Immature natural killer cell (primary cell): ENCODE measurements at regions not wholly inside any gene's neighbourhood (a gene's known extent, or its start where the extent isn't known, plus 50 kb on each side); places are given as distances from the start of the nearest gene placed in this dataset.

Source experiments
- DNase-seq, 3 donors: peaks; one replicate each; pipeline ENCODE4 v3.0.0; 2022; ENCODE audit warnings: mixed read lengths in 1 of 3
- H3K27ac Mint-ChIP-seq, 6 donors: one replicate each; pipeline ENCODE4 v1.8.0; 2020; ENCODE audit warnings: mixed read lengths in 6 of 6, mild to moderate bottlenecking in 5 of 6, inconsistent platforms in 4 of 6, moderate library complexity in 3 of 6
- H3K27me3 Mint-ChIP-seq, 3 donors: one replicate each; pipeline ENCODE4 v1.8.0; 2020 to 2021; ENCODE audit warnings: low read depth in 3 of 3, mild to moderate bottlenecking in 3 of 3, mixed read lengths in 3 of 3, moderate library complexity in 3 of 3, inconsistent platforms in 1 of 3
- H3K36me3 Mint-ChIP-seq, 3 donors: one replicate each; pipeline ENCODE4 v1.8.0; 2020; ENCODE audit warnings: mixed read lengths in 3 of 3, inconsistent platforms in 2 of 3, mild to moderate bottlenecking in 2 of 3
- H3K4me1 Mint-ChIP-seq, 2 donors: one replicate each; pipeline ENCODE4 v1.8.0; 2020; ENCODE audit warnings: inconsistent platforms in 2 of 2, mild to moderate bottlenecking in 2 of 2, mixed read lengths in 2 of 2, moderate library complexity in 1 of 2
- H3K4me3 Mint-ChIP-seq, 5 donors: one replicate each; pipeline ENCODE4 v1.8.0; 2020; ENCODE audit warnings: mild to moderate bottlenecking in 5 of 5, mixed read lengths in 5 of 5, inconsistent platforms in 3 of 5, moderate library complexity in 3 of 5
- H3K9me3 Mint-ChIP-seq, 6 donors: one replicate each; pipeline ENCODE4 v1.8.0; 2020; ENCODE audit warnings: mild to moderate bottlenecking in 6 of 6, mixed read lengths in 6 of 6, inconsistent platforms in 4 of 6, moderate library complexity in 3 of 6

DNA sequence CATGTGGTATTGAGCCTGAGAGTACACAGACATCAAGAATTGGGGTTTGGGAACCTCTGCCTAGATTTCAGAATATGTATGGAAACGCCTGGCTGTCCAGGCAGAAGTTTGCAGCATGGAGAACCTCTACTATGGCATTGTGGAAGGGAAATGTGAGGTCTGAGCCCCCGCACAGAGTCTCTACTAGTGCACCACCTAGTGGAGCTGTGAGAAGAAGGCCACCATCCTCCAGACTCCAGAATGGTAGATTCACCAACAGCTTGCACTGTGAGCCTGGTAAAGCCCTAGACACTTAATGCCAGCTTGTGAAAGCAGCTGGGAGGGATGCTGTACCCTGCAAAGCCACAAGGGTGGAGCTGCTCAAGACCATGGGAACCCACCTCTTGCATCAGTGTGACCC is 658.2 kb downstream of the HACE1 start:
- no peaks in the 10 kb centered on the region for H3K4me1 Mint-ChIP-seq
- H3K4me3 Mint-ChIP-seq, result no peak overlapping the region
- peaks cover 3 to 26% (median 8%) of the 10 kb centered on the region in 6 donors for H3K9me3 Mint-ChIP-seq
- H3K27ac Mint-ChIP-seq, result no peak overlapping the region
- H3K27me3 Mint-ChIP-seq, result no peaks in the 10 kb centered on the region
- DNase-seq, result no peak
- no peaks in the 10 kb centered on the region for H3K36me3 Mint-ChIP-seq

- no peak overlapping the region for H3K4me3 Mint-ChIP-seq
- no peaks in the 10 kb centered on the region for H3K36me3 Mint-ChIP-seq
- H3K4me1 Mint-ChIP-seq, result no peaks in the 10 kb centered on the region
- peaks cover 0 to 1% (median 0%) of the 10 kb centered on the region in 3 donors for H3K27me3 Mint-ChIP-seq
- H3K27ac Mint-ChIP-seq, result no peak overlapping the region
- peaks cover 9 to 32% (median 24%) of the 10 kb centered on the region in 6 donors for H3K9me3 Mint-ChIP-seq
- no peak for DNase-seq
These were observed 672.1 kb downstream of the HACE1 start for GRCh38 chr6:104187616-104188015.

DNA sequence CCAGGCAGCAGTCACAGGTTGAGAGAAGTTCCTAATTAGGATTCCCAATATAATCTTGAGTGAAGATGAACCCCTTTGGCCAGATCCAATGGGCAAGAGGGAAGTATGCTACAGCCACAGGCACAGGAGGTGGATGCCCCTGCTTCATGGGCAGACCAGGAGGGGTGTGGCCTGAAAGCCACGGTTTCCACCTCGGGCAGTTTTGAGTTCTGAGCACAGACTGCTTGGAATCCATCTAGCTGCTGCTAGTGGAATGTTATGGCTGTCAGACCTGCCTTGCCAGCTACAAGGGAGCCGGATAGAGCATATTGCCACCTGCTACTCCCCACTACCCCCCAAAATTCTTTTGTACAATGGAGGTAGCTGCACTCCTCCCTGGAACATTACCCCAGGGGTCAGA is 672.9 kb downstream of the HACE1 start:
- H3K27me3 Mint-ChIP-seq, result peaks cover 0 to 1% (median 0%) of the 10 kb centered on the region in 3 donors
- no peaks in the 10 kb centered on the region for H3K36me3 Mint-ChIP-seq
- no peak overlapping the region for H3K4me3 Mint-ChIP-seq
- no peak overlapping the region for H3K27ac Mint-ChIP-seq
- no peak for DNase-seq
- H3K9me3 Mint-ChIP-seq, result peaks cover 7 to 32% (median 18%) of the 10 kb centered on the region in 6 donors
- no peaks in the 10 kb centered on the region for H3K4me1 Mint-ChIP-seq

GRCh38 chr6:104183816-104184435 is 675.8 kb downstream of the HACE1 start:
- Mint-ChIP-seq H3K27me3 (no peaks in the 10 kb centered on the region), H3K27ac (no peak overlapping the region), H3K9me3 (peaks cover 5 to 38% (median 15%) of the 10 kb centered on the region in 6 donors), H3K4me1 (no peaks in the 10 kb centered on the region), H3K36me3 (no peaks in the 10 kb centered on the region), H3K4me3 (no peak overlapping the region)
- DNase-seq, result no peak

GRCh38 chr6:104182811-104183210 is 676.9 kb downstream of the HACE1 start:
- DNase-seq, result no peak
- peaks cover 5 to 31% (median 13%) of the 10 kb centered on the region in 6 donors for H3K9me3 Mint-ChIP-seq
- no peaks in the 10 kb centered on the region for H3K4me1 Mint-ChIP-seq
- no peak overlapping the region for H3K27ac Mint-ChIP-seq
- no peak overlapping the region for H3K4me3 Mint-ChIP-seq
- H3K36me3 Mint-ChIP-seq, result no peaks in the 10 kb centered on the region
- no peaks in the 10 kb centered on the region for H3K27me3 Mint-ChIP-seq

DNA sequence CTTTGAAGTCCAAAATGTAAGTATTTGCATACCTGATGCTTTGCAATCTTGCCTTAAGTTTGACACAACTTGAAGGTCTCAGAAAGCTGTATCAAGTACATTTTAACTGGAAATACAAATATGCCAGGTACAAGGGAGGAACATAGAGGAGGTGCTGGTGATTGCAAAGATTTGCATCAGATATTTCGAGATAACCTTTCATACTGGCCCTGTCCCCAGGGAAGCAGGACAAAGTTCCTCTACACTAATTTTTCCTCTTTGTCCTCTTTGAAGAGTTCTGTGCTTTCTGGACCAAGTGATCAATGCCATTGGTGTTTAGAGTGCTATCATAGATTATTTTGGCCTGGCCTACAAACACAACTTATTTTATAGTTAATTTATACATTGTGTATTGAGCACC is 686.1 kb downstream of the HACE1 start:
- Mint-ChIP-seq H3K27ac (no peak overlapping the region), H3K4me1 (no peaks in the 10 kb centered on the region), H3K36me3 (no peaks in the 10 kb centered on the region), H3K27me3 (no peaks in the 10 kb centered on the region), H3K9me3 (peaks cover 0 to 9% (median 8%) of the 10 kb centered on the region in 6 donors), H3K4me3 (no peak overlapping the region)
- no peak for DNase-seq

DNA sequence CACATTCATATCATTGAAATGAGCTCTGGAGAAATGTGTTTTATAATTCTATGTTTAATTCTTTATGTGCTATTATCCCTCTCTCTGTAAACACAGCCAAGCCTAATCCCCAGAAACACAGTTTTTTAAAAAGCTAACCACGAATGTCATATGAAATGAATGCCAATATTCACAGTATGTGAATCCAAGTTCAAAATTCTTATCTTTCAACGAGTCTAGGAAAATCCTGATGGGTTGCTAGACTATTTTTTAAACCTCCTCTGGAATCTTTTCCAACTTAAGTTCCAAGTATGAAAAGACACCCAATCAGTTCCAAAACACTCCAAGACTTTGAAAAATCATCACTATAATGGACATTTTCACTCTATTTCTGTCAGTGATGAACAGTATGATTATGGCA is 689.3 kb downstream of the HACE1 start:
- Mint-ChIP-seq H3K9me3 (peaks cover under 1 to 21% (median 8%) of the 10 kb centered on the region in 6 donors), H3K4me3 (no peak overlapping the region), H3K36me3 (no peaks in the 10 kb centered on the region), H3K27me3 (no peaks in the 10 kb centered on the region), H3K4me1 (no peaks in the 10 kb centered on the region), H3K27ac (no peak overlapping the region)
- DNase-seq, result no peak

- Mint-ChIP-seq H3K9me3 (peaks cover 7 to 49% (median 20%) of the 10 kb centered on the region in 6 donors), H3K4me1 (no peaks in the 10 kb centered on the region), H3K4me3 (no peak overlapping the region), H3K27ac (no peak overlapping the region), H3K36me3 (peaks cover 0 to 3% (median 0%) of the 10 kb centered on the region in 3 donors), H3K27me3 (no peaks in the 10 kb centered on the region)
- no peak for DNase-seq
These were observed 693.6 kb downstream of the HACE1 start for GRCh38 chr6:104166055-104166668.

GRCh38 chr6:104162036-104162669 is 697.6 kb downstream of the HACE1 start:
- H3K9me3 Mint-ChIP-seq, result peaks cover 11 to 46% (median 20%) of the 10 kb centered on the region in 6 donors
- no peaks in the 10 kb centered on the region for H3K27me3 Mint-ChIP-seq
- no peak overlapping the region for H3K4me3 Mint-ChIP-seq
- no peak overlapping the region for H3K27ac Mint-ChIP-seq
- H3K36me3 Mint-ChIP-seq, result peaks cover 0 to 3% (median 0%) of the 10 kb centered on the region in 3 donors
- DNase-seq, result no peak
- no peaks in the 10 kb centered on the region for H3K4me1 Mint-ChIP-seq

- no peak overlapping the region for H3K4me3 Mint-ChIP-seq
- H3K27ac Mint-ChIP-seq, result no peak overlapping the region
- no peak for DNase-seq
These were observed 700.6 kb downstream of the HACE1 start for GRCh38 chr6:104159045-104159618.

GRCh38 chr6:104143757-104144156 is 716.0 kb downstream of the HACE1 start:
- Mint-ChIP-seq H3K4me1 (no peaks in the 10 kb centered on the region), H3K4me3 (no peak overlapping the region), H3K27me3 (no peaks in the 10 kb centered on the region), H3K9me3 (peaks cover under 1 to 18% (median 8%) of the 10 kb centered on the region in 6 donors), H3K36me3 (no peaks in the 10 kb centered on the region), H3K27ac (no peak overlapping the region)
- no peak for DNase-seq

More at GRCh38 chr6:104159045-104159618, 700.6 kb downstream of the HACE1 start:
- Mint-ChIP-seq H3K9me3 (peaks cover 8 to 38% (median 14%) of the 10 kb centered on the region in 6 donors), H3K36me3 (peaks cover 0 to 3% (median 0%) of the 10 kb centered on the region in 3 donors), H3K27me3 (no peaks in the 10 kb centered on the region), H3K4me1 (no peaks in the 10 kb centered on the region)

- H3K27ac Mint-ChIP-seq, result no peak overlapping the region
- H3K4me1 Mint-ChIP-seq, result no peaks in the 10 kb centered on the region
- peaks cover 0 to 1% (median 0%) of the 10 kb centered on the region in 3 donors for H3K27me3 Mint-ChIP-seq
- no peaks in the 10 kb centered on the region for H3K36me3 Mint-ChIP-seq
- no peak overlapping the region for H3K4me3 Mint-ChIP-seq
- DNase-seq, result no peak
- peaks cover 0 to 14% (median 5%) of the 10 kb centered on the region in 6 donors for H3K9me3 Mint-ChIP-seq
These were observed 724.8 kb downstream of the HACE1 start for GRCh38 chr6:104134876-104135275.

- Mint-ChIP-seq H3K9me3 (peaks cover 0 to 13% (median 6%) of the 10 kb centered on the region in 6 donors), H3K4me3 (no peak overlapping the region), H3K36me3 (no peaks in the 10 kb centered on the region), H3K27me3 (peaks cover 0 to 1% (median 1%) of the 10 kb centered on the region in 3 donors), H3K4me1 (no peaks in the 10 kb centered on the region), H3K27ac (no peak overlapping the region)
- DNase-seq, result no peak
These were observed 729.4 kb downstream of the HACE1 start for GRCh38 chr6:104130343-104130742.
